HCT116 (cell line): ENCODE measurements at regions not wholly inside any gene's neighbourhood (a gene's known extent, or its start where the extent isn't known, plus 50 kb on each side); places are given as distances from the start of the nearest gene placed in this dataset.

Experiments
- ATAC-seq: fragments of 200-7000 bp; cut with Tn5 transposase; 2 replicates; pipeline ENCODE4 v1.9.1; 2020; ENCODE audit warnings: mild to moderate bottlenecking, moderate library complexity
- BruUV-seq: library from RNA; stranded (reverse); fragments of 400-500 nt; replicated peaks from 2 replicates; lab custom pipeline; 2021; lab: Mats Ljungman, UMichigan
- CTCF ChIA-PET: fragments of 300-600 bp; sonication (Branson Sonifier 250); formaldehyde crosslinking; loops from one replicate; lab custom pipeline; 2021; ENCODE audit warnings: antibody characterized with exemption; lab: Charles Lee
- POLR2A ChIA-PET: fragments of 300-600, 350-600 bp; sonication (Branson Sonifier 250); formaldehyde crosslinking; loops from one replicate; lab custom pipeline; 2021; ENCODE audit warnings: antibody characterized with exemption; lab: Charles Lee
- RAD21 ChIA-PET, 2 experiments: fragments of 300-600 bp; sonication (Branson Sonifier 250); formaldehyde crosslinking; loops; one replicate each; lab custom pipeline; 2023; ENCODE audit warnings: low total read pairs in 2 of 2; ENCODE audit not compliant: uncharacterized antibody in 2 of 2, unreplicated experiment in 2 of 2, low non-redundant PET in 1 of 2; lab: Charles Lee
- DNase-seq: peaks from one replicate; pipeline ENCODE4 v3.0.0-alpha.2; 2010; ENCODE audit warnings: low read depth, low spot score
- H2AFZ ChIP-seq: fragments of 200-600 bp; shearing (Covaris generic), sonication (generic); 2 replicates; pipeline ENCODE4 v1.6.1; 2017; ENCODE audit warnings: low read depth, mixed run types, mixed read lengths, antibody characterized with exemption, low read length; ENCODE audit not compliant: poor library complexity, severe bottlenecking
- H3K27ac ChIP-seq: 2 replicates; pipeline ENCODE4 v1.5.1; 2012; ENCODE audit warnings: low read depth, low read length
- H3K27me3 ChIP-seq: fragments of 200-600 bp; sonication (generic); 2 replicates; pipeline ENCODE4 v1.6.1; 2016; ENCODE audit warnings: mixed run types, low read length, mixed read lengths; ENCODE audit not compliant: insufficient read depth
- H3K36me3 ChIP-seq, 2 experiments: fragments of 200-500 bp in 1 of 2; fragments of 200-600 bp in 1 of 2; sonication (Bioruptor generic) in 1 of 2; sonication (generic) in 1 of 2; 2 replicates each; pipeline versions ENCODE4 v1.5.1 to v1.6.1; 2014 to 2016; ENCODE audit warnings: low read length in 2 of 2, inconsistent platforms in 1 of 2, mixed read lengths in 1 of 2, mixed run types in 1 of 2; ENCODE audit not compliant: insufficient read depth in 2 of 2, control insufficient read depth in 1 of 2
- H3K4me1 ChIP-seq, 2 experiments: fragments of 200-600 bp in 1 of 2; sonication (generic) in 1 of 2; 2 replicates each; pipeline versions ENCODE4 v1.5.1 to v1.6.1; 2012 to 2017; ENCODE audit warnings: low read length in 2 of 2, inconsistent platforms in 1 of 2, mild to moderate bottlenecking in 1 of 2, mixed read lengths in 1 of 2, mixed run types in 1 of 2, moderate library complexity in 1 of 2; ENCODE audit not compliant: insufficient read depth in 2 of 2, control insufficient read depth in 1 of 2
- H3K4me2 ChIP-seq: fragments of 200-600 bp; sonication (generic); 2 replicates; pipeline ENCODE4 v1.6.1; 2017; ENCODE audit warnings: mixed run types, low read length, mixed read lengths
- H3K4me3 ChIP-seq, 2 experiments: fragments of 200-600 bp in 1 of 2; sonication (generic) in 1 of 2; replicated peaks in 1 of 2; 2 replicates each; pipeline ENCODE4 v1.5.1; 2011 to 2016; ENCODE audit warnings: low read length in 2 of 2, control low read depth in 1 of 2, low read depth in 1 of 2, mild to moderate bottlenecking in 1 of 2, mixed read lengths in 1 of 2, mixed run types in 1 of 2
- H3K79me2 ChIP-seq: fragments of 200-600 bp; sonication (generic); 2 replicates; pipeline ENCODE4 v1.6.1; 2017; ENCODE audit warnings: mild to moderate bottlenecking, mixed run types, low read length, moderate library complexity, mixed read lengths; ENCODE audit not compliant: insufficient read depth
- H3K9ac ChIP-seq: fragments of 200-600 bp; sonication (generic); 2 replicates; pipeline ENCODE4 v1.6.1; 2016; ENCODE audit warnings: low read length, mixed read lengths
- H3K9me2 ChIP-seq: fragments of 200-600 bp; sonication (generic), shearing (Covaris generic); 2 replicates; pipeline ENCODE4 v1.6.1; 2017; ENCODE audit warnings: mixed run types, mild to moderate bottlenecking, moderate library complexity; ENCODE audit not compliant: insufficient read depth
- H3K9me3 ChIP-seq, 2 experiments: fragments of 200-500 bp in 1 of 2; fragments of 200-600 bp in 1 of 2; sonication (Bioruptor generic) in 1 of 2; sonication (generic) in 1 of 2; 2 replicates each; pipeline ENCODE4 v1.6.1; 2014 to 2017; ENCODE audit warnings: low read length in 2 of 2, mixed read lengths in 2 of 2, inconsistent platforms in 1 of 2, low read depth in 1 of 2, mild to moderate bottlenecking in 1 of 2, mixed run types in 1 of 2, moderate library complexity in 1 of 2; ENCODE audit not compliant: control insufficient read depth in 1 of 2, insufficient read depth in 1 of 2
- H4K20me1 ChIP-seq: fragments of 200-600 bp; sonication (generic), shearing (Covaris generic); 2 replicates; pipeline ENCODE4 v1.6.1; 2017; ENCODE audit warnings: mixed run types, mild to moderate bottlenecking, moderate library complexity; ENCODE audit not compliant: insufficient read depth
- ELF1 ChIP-seq: IDR thresholded peaks from 2 replicates; pipeline ENCODE4 v1.6.1; 2012; ENCODE audit warnings: low read depth, borderline replicate concordance
- EZH2phosphoT487 ChIP-seq: fragments of 200-600 bp; IDR thresholded peaks from 2 replicates; pipeline ENCODE4 v1.6.1; 2018; ENCODE audit warnings: antibody characterized with exemption, borderline replicate concordance
- FOSL1 ChIP-seq: IDR thresholded peaks from 2 replicates; pipeline ENCODE4 v1.6.1; 2012; ENCODE audit warnings: low read depth
- MAX ChIP-seq: IDR thresholded peaks from 2 replicates; pipeline ENCODE4 v1.6.1; 2012
- RAD21 ChIP-seq: IDR thresholded peaks from 2 replicates; pipeline ENCODE4 v1.6.1; 2012; ENCODE audit warnings: low read depth, mild to moderate bottlenecking
- TCF7L2 ChIP-seq: IDR thresholded peaks from 2 replicates; pipeline ENCODE4 v1.7.0; 2011; ENCODE audit warnings: borderline replicate concordance, inconsistent platforms; ENCODE audit not compliant: insufficient read depth, insufficient read length; ENCODE audit errors: extremely low read depth
- YY1 ChIP-seq: IDR thresholded peaks from 2 replicates; pipeline ENCODE4 v1.6.1; 2011; ENCODE audit warnings: low read length, low read depth, moderate library complexity, mild to moderate bottlenecking; ENCODE audit not compliant: insufficient replicate concordance; ENCODE audit errors: extremely low read depth
- ZNF274 ChIP-seq: fragments of 200-500 bp; sonication (Bioruptor generic); IDR thresholded peaks from 2 replicates; pipeline ENCODE4 v1.6.1; 2014; ENCODE audit warnings: mild to moderate bottlenecking, low read depth, low read length, inconsistent platforms
- intact Hi-C: fragments of 100-400 bp; cut with micrococcal nuclease; formaldehyde crosslinking; loops from 2 replicates; pipeline ENCODE4 v1.10.0; 2022
- TF ChIP-seq, protein P1 (sequence below): IDR thresholded peaks from 2 replicates; pipeline ENCODE4 v1.6.1; 2012; ENCODE audit warnings: low read depth

DNA sequence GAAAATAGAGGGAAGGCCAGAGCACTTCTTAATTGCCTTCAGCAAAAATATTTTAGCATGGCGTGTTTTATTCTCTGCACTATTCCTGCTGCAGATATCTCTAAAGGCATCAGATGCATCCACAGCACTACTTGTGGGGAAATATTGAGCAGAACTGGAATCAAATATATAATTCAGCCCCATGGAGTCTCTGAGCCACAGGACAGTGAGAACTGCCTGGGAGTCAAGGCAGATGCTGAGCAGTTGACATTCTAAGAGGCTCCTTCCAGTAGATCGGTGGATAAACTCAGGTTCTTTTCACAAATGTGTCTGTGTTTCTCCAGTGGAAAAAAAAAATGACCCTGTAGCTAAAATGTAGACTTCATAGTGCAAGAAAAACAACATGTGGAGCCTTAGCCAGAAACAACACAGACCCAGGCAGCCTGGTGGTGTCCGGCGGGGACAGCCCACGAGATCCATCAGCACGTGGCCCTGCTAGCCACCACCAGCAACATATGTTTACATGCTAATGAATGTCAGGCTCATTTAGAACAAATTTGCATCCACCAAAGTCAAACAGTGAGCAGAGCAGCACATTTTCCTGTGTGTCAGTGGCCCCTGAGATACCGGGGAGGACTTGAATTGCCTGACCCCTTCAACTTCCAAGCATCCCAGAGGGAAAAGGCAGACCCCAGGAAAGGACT is 123.3 kb upstream of the PFKP start:
- H3K9me2 ChIP-seq: no peaks in the 10 kb centered on the region
- no peak overlapping the region for H2AFZ ChIP-seq
- no peaks in the 10 kb centered on the region for H3K9me3 ChIP-seq
- no peaks in the 10 kb centered on the region for H3K36me3 ChIP-seq
- no peak for DNase-seq
- H3K27ac ChIP-seq: no peak overlapping the region
- TF ChIP-seq, protein P1, sequence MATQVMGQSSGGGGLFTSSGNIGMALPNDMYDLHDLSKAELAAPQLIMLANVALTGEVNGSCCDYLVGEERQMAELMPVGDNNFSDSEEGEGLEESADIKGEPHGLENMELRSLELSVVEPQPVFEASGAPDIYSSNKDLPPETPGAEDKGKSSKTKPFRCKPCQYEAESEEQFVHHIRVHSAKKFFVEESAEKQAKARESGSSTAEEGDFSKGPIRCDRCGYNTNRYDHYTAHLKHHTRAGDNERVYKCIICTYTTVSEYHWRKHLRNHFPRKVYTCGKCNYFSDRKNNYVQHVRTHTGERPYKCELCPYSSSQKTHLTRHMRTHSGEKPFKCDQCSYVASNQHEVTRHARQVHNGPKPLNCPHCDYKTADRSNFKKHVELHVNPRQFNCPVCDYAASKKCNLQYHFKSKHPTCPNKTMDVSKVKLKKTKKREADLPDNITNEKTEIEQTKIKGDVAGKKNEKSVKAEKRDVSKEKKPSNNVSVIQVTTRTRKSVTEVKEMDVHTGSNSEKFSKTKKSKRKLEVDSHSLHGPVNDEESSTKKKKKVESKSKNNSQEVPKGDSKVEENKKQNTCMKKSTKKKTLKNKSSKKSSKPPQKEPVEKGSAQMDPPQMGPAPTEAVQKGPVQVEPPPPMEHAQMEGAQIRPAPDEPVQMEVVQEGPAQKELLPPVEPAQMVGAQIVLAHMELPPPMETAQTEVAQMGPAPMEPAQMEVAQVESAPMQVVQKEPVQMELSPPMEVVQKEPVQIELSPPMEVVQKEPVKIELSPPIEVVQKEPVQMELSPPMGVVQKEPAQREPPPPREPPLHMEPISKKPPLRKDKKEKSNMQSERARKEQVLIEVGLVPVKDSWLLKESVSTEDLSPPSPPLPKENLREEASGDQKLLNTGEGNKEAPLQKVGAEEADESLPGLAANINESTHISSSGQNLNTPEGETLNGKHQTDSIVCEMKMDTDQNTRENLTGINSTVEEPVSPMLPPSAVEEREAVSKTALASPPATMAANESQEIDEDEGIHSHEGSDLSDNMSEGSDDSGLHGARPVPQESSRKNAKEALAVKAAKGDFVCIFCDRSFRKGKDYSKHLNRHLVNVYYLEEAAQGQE: no peak
- no peak for TF ChIP-seq TCF7L2
- no peak for TF ChIP-seq ZNF274
- no peak for TF ChIP-seq YY1
- TF ChIP-seq MAX: no peak
- no peak for TF ChIP-seq ELF1
- TF ChIP-seq RAD21: no peak
- TF ChIP-seq FOSL1: no peak
- no peak for TF ChIP-seq EZH2phosphoT487
- TF ChIP-seq, all 23 proteins: peak for 0
- no peak overlapping the region for H3K4me3 ChIP-seq
- no TSS peak for BruUV-seq
- intact Hi-C loops: loop anchor here (5.0 kb wide), 1 partner anchor 33 kb away; no protein-coding TSS in a partner anchor
- H3K4me2 ChIP-seq: no peak overlapping the region
- H3K9ac ChIP-seq: no peak overlapping the region
- RAD21 ChIA-PET: no interaction called here
- POLR2A ChIA-PET: interaction anchor here (0.6 kb wide), 1 partner anchor 166 kb away, joined by 3 read pairs; no protein-coding TSS in a partner anchor
- no peaks in the 10 kb centered on the region for H3K4me1 ChIP-seq
- H3K27me3 ChIP-seq: peaks cover 48% of the 10 kb centered on the region
- CTCF ChIA-PET: no interaction called here
- H4K20me1 ChIP-seq: no peaks in the 10 kb centered on the region
- no peak for ATAC-seq
- no peaks in the 10 kb centered on the region for H3K79me2 ChIP-seq
